GM12865 (cell line): ENCODE measurements at regions not wholly inside any gene's neighbourhood (a gene's known extent, or its start where the extent isn't known, plus 50 kb on each side); places are given as distances from the start of the nearest gene placed in this dataset.

ENCODE experiments used
- DNase-seq: peaks from one replicate; pipeline ENCODE4 v3.0.0; 2010; ENCODE audit warnings: low read depth
- H3K4me3 ChIP-seq: 2 replicates; pipeline ENCODE4 v1.5.1; 2011; ENCODE audit warnings: mild to moderate bottlenecking, low read depth, low read length, control low read depth
- CTCF ChIP-seq: IDR thresholded peaks from 2 replicates; pipeline ENCODE4 v1.5.1; 2011; ENCODE audit warnings: low read length, control low read depth, low read depth, inconsistent platforms; ENCODE audit not compliant: insufficient read depth; ENCODE audit errors: missing control alignments

- no peak for TF ChIP-seq CTCF
- DNase-seq = no peak
- H3K4me3 ChIP-seq = no peak overlapping the region
Measured at GRCh38 chr6:121912905-121913304, 477.5 kb downstream of the GJA1 start.

GRCh38 chr6:121917263-121917829 lies 481.9 kb downstream of the GJA1 start:
- DNase-seq = no peak
- H3K4me3 ChIP-seq = no peak overlapping the region
- no peak for TF ChIP-seq CTCF

- no peak for TF ChIP-seq CTCF
- H3K4me3 ChIP-seq = no peak overlapping the region
- no peak for DNase-seq
Measured at GRCh38 chr6:121917834-121918559, 481.5 kb upstream of the HSF2 start.

GRCh38 chr6:121920616-121921015 lies 478.8 kb upstream of the HSF2 start:
- DNase-seq = no peak
- H3K4me3 ChIP-seq = no peak overlapping the region
- TF ChIP-seq CTCF = no peak

GRCh38 chr6:121925024-121925423 lies 474.4 kb upstream of the HSF2 start:
- H3K4me3 ChIP-seq = no peak overlapping the region
- TF ChIP-seq CTCF = no peak
- DNase-seq = no peak

- TF ChIP-seq CTCF = no peak
- no peak for DNase-seq
- no peak overlapping the region for H3K4me3 ChIP-seq
Measured at GRCh38 chr6:121925534-121926255, 473.8 kb upstream of the HSF2 start.
